ENCODE measurements at regions not wholly inside any gene's neighbourhood (a gene's known extent, or its start where the extent isn't known, plus 50 kb on each side); places are given as distances from the start of the nearest gene placed in this dataset.

DNA sequence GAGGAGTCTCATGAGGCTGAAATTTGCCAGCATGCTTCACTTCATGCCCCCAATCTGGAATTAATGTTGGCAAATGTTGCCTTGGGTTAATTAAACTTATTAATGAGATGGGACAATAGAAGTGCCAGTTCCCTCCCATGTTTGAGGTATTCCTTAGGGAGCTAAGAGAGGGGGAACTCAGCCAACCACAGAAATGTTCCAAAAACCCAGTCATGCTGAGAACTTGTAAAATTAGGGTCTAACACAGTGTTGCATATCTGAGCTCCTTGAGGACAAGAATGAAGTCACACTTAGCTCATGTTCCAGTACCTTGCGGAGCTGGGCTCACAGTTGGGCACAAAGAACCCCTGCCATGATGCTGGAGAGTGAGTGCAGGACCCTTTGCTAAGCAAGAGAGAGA, 89.4 kb downstream of the OAT start (continued):
- TF ChIP-seq, protein P1, sequence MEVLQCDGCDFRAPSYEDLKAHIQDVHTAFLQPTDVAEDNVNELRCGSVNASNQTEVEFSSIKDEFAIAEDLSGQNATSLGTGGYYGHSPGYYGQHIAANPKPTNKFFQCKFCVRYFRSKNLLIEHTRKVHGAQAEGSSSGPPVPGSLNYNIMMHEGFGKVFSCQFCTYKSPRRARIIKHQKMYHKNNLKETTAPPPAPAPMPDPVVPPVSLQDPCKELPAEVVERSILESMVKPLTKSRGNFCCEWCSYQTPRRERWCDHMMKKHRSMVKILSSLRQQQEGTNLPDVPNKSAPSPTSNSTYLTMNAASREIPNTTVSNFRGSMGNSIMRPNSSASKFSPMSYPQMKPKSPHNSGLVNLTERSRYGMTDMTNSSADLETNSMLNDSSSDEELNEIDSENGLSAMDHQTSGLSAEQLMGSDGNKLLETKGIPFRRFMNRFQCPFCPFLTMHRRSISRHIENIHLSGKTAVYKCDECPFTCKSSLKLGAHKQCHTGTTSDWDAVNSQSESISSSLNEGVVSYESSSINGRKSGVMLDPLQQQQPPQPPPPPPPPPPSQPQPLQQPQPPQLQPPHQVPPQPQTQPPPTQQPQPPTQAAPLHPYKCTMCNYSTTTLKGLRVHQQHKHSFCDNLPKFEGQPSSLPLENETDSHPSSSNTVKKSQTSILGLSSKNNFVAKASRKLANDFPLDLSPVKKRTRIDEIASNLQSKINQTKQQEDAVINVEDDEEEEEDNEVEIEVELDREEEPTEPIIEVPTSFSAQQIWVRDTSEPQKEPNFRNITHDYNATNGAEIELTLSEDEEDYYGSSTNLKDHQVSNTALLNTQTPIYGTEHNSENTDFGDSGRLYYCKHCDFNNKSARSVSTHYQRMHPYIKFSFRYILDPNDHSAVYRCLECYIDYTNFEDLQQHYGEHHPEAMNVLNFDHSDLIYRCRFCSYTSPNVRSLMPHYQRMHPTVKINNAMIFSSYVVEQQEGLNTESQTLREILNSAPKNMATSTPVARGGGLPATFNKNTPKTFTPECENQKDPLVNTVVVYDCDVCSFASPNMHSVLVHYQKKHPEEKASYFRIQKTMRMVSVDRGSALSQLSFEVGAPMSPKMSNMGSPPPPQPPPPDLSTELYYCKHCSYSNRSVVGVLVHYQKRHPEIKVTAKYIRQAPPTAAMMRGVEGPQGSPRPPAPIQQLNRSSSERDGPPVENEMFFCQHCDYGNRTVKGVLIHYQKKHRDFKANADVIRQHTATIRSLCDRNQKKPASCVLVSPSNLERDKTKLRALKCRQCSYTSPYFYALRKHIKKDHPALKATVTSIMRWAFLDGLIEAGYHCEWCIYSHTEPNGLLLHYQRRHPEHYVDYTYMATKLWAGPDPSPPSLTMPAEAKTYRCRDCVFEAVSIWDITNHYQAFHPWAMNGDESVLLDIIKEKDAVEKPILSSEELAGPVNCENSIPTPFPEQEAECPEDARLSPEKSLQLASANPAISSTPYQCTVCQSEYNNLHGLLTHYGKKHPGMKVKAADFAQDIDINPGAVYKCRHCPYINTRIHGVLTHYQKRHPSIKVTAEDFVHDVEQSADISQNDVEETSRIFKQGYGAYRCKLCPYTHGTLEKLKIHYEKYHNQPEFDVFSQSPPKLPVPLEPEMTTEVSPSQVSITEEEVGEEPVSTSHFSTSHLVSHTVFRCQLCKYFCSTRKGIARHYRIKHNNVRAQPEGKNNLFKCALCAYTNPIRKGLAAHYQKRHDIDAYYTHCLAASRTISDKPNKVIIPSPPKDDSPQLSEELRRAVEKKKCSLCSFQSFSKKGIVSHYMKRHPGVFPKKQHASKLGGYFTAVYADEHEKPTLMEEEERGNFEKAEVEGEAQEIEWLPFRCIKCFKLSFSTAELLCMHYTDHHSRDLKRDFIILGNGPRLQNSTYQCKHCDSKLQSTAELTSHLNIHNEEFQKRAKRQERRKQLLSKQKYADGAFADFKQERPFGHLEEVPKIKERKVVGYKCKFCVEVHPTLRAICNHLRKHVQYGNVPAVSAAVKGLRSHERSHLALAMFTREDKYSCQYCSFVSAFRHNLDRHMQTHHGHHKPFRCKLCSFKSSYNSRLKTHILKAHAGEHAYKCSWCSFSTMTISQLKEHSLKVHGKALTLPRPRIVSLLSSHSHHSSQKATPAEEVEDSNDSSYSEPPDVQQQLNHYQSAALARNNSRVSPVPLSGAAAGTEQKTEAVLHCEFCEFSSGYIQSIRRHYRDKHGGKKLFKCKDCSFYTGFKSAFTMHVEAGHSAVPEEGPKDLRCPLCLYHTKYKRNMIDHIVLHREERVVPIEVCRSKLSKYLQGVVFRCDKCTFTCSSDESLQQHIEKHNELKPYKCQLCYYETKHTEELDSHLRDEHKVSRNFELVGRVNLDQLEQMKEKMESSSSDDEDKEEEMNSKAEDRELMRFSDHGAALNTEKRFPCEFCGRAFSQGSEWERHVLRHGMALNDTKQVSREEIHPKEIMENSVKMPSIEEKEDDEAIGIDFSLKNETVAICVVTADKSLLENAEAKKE (CRISPR knock-in tag; IDR thresholded peaks at IDR 0.05): no peak

DNA sequence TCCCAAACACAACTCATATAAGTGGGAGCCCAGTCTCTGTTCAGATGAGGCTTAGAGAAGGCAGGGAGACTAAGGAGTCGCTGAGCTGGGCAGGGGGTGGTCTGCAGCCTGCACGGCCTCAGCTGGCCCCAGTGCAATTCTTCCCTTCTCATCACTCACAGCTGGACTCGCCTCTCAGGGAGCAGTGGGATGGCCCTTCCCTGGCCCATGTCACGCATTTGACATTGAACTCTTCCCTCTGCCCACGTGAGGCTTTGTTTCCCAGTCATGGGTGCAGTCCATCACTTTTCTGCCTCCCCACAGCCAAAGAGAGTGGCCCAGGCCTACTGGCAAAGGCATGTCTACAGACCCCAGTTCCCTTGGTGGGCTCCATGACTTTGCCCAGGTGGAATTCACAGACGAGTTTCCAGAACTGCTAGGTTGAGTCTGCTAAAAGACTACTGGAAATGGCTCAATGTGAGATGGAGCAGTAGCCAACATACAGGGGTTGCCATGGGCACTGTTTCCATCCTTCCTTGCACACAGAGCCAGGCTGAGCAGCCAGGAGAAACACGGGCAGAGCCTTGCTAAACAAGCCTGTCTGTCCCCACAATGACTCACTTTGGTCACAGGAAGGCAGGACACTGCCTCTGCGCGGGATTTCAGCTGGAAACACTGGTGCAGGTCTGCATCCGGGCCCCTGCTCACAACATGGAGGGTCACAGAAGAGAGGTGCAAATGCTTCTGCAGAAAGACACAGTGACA, 90.1 kb downstream of the OAT start:
- no peaks in the 10 kb centered on the region for H3F3A ChIP-seq (replicated peaks; ENCODE audit: low read depth)
- Mint-ChIP-seq H3K27me3 (ENCODE audit: insufficient read depth, low read depth, poor library complexity) (peaks cover 10% of the 10 kb centered on the region), H3K27ac (no peak overlapping the region), H3K36me3 (ENCODE audit: low read depth) (no peaks in the 10 kb centered on the region), H3K4me1 (no peaks in the 10 kb centered on the region), H3K4me3 (no peak overlapping the region), H3K9me3 (peaks cover 14% of the 10 kb centered on the region)
- no peaks in the 10 kb centered on the region for H3K4me1 ChIP-seq (ENCODE audit: insufficient read depth)
- H4K20me1 ChIP-seq (replicated peaks; ENCODE audit: insufficient read depth): no peaks in the 10 kb centered on the region
- H2AFZ ChIP-seq: no peak overlapping the region
- DNase-seq (ENCODE audit: low spot score) (no peak), ATAC-seq (no peak)
- H3K4me2 ChIP-seq: no peak overlapping the region
- H3K27me3 ChIP-seq (ENCODE audit: insufficient read depth): no peaks in the 10 kb centered on the region
- no peak overlapping the region for H3K27ac ChIP-seq (ENCODE audit: low read depth)
- H3K9me2 ChIP-seq (ENCODE audit: insufficient read depth): no peaks in the 10 kb centered on the region
- no peaks in the 10 kb centered on the region for H3K36me3 ChIP-seq (ENCODE audit: insufficient read depth)
- no peaks in the 10 kb centered on the region for H3K79me2 ChIP-seq (replicated peaks; ENCODE audit: insufficient read depth)
- H3K4me3 ChIP-seq: no peak overlapping the region
- no peak for TF ChIP-seq CREB1 (CRISPR knock-in tag; IDR thresholded peaks at IDR 0.05; ENCODE audit: low read depth)
- TF ChIP-seq ZNF331 (CRISPR knock-in tag; IDR thresholded peaks at IDR 0.05; ENCODE audit: low read depth): no peak
- no peak for TF ChIP-seq JUNB (IDR thresholded peaks at IDR 0.05; ENCODE audit: unreplicated experiment)
- no peak for TF ChIP-seq EZH2phosphoT487 (IDR thresholded peaks at IDR 0.05; ENCODE audit: unreplicated experiment)
- no peak for TF ChIP-seq NANOG (IDR thresholded peaks at IDR 0.05; ENCODE audit: borderline replicate concordance)
- TF ChIP-seq, protein P2, sequence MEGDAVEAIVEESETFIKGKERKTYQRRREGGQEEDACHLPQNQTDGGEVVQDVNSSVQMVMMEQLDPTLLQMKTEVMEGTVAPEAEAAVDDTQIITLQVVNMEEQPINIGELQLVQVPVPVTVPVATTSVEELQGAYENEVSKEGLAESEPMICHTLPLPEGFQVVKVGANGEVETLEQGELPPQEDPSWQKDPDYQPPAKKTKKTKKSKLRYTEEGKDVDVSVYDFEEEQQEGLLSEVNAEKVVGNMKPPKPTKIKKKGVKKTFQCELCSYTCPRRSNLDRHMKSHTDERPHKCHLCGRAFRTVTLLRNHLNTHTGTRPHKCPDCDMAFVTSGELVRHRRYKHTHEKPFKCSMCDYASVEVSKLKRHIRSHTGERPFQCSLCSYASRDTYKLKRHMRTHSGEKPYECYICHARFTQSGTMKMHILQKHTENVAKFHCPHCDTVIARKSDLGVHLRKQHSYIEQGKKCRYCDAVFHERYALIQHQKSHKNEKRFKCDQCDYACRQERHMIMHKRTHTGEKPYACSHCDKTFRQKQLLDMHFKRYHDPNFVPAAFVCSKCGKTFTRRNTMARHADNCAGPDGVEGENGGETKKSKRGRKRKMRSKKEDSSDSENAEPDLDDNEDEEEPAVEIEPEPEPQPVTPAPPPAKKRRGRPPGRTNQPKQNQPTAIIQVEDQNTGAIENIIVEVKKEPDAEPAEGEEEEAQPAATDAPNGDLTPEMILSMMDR (conservative IDR thresholded peaks at IDR 0.05; ENCODE audit: low read depth in 2 of 2): no peak
- no peak for TF ChIP-seq POLR2AphosphoS5 (IDR thresholded peaks at IDR 0.05; ENCODE audit: low read depth)
- TF ChIP-seq EZH2 (IDR thresholded peaks at IDR 0.05; ENCODE audit: low read depth, unreplicated experiment): no peak
